AG09309 (cell line): ENCODE measurements at regions not wholly inside any gene's neighbourhood (a gene's known extent, or its start where the extent isn't known, plus 50 kb on each side); places are given as distances from the start of the nearest gene placed in this dataset.
"Not testable (repeated sequence)": the region's sequence is repeated elsewhere in the genome, so short reads cannot be mapped to it uniquely, and the experiment has no call there.

Experiments used
- DNase-seq: peaks from one replicate; pipeline ENCODE4 v3.0.0-alpha.2; 2010; ENCODE audit warnings: low read depth
- H3K4me3 ChIP-seq: 2 replicates; pipeline ENCODE4 v1.5.1; 2011; ENCODE audit warnings: mild to moderate bottlenecking, low read depth, low read length, moderate library complexity; ENCODE audit not compliant: control insufficient read depth
- CTCF ChIP-seq: IDR thresholded peaks from 2 replicates; pipeline ENCODE4 v1.5.1; 2011; ENCODE audit warnings: mild to moderate bottlenecking, low read depth, low read length, inconsistent platforms; ENCODE audit not compliant: insufficient read depth, control insufficient read depth; ENCODE audit errors: missing control alignments

- H3K4me3 ChIP-seq = no peak overlapping the region
- TF ChIP-seq CTCF = no peak
- no peak for DNase-seq
These were observed 179.2 kb upstream of the ZNF521 start for GRCh38 chr18:25531207-25531606.

- H3K4me3 ChIP-seq, DNase-seq: not testable (repeated sequence)
These were observed 173.8 kb upstream of the ZNF521 start for GRCh38 chr18:25525789-25526188.

- no peak for DNase-seq
- H3K4me3 ChIP-seq = no peak overlapping the region
- no peak for TF ChIP-seq CTCF
These were observed 166.7 kb upstream of the ZNF521 start for GRCh38 chr18:25518716-25519053.

GRCh38 chr18:25517881-25518715 is 166.1 kb upstream of the ZNF521 start:
- no peak for DNase-seq
- no peak overlapping the region for H3K4me3 ChIP-seq
- no peak for TF ChIP-seq CTCF

GRCh38 chr18:25516747-25517498 is 165.0 kb upstream of the ZNF521 start:
- no peak overlapping the region for H3K4me3 ChIP-seq
- DNase-seq = no peak
- TF ChIP-seq CTCF = no peak

GRCh38 chr18:25516121-25516520 is 164.2 kb upstream of the ZNF521 start:
- TF ChIP-seq CTCF = no peak
- no peak overlapping the region for H3K4me3 ChIP-seq
- DNase-seq = no peak

- no peak for TF ChIP-seq CTCF
- no peak for DNase-seq
- H3K4me3 ChIP-seq = no peak overlapping the region
These were observed 158.1 kb upstream of the ZNF521 start for GRCh38 chr18:25510096-25510495.
